ENCODE measurements at regions not wholly inside any gene's neighbourhood (a gene's known extent, or its start where the extent isn't known, plus 50 kb on each side); places are given as distances from the start of the nearest gene placed in this dataset.

DNA sequence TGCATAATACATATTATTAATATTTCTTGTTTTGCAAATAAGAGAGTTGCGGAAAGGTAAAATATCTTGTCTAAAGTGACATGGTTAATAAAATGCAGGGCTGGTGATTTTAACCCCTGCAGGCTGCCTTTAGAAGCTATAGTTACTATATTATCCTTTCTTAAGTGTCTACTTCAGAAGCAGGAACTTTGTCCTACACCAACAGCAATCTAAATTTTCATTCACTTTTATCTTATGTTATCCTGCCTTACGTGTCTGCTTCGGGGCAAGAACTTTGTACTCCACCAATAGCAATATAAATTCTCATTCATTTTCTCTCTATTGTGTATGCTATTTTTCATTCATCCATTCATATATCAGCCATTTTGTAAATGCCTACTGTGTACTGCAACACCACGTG, 719.5 kb downstream of the TLR4 start:
- H3K9ac ChIP-seq (ENCODE audit: extremely low read depth, low read length, poor library complexity, severe bottlenecking), result no peak overlapping the region
- H3K27ac Mint-ChIP-seq, result no peak overlapping the region
- H3K27ac ChIP-seq (ENCODE audit: low read depth, low read length), result no peak overlapping the region
- 82 to 89% methylated on average over 2 to 3 of the region's 4 CpGs for WGBS, 2 experiments (ENCODE audit: insufficient coverage in 1 of 2, insufficient read length in 1 of 2)
- no peaks in the 10 kb centered on the region for H3K9me3 Mint-ChIP-seq
- H3K4me3 ChIP-seq (ENCODE audit: low read length), result no peak overlapping the region
- TF ChIP-seq CTCF (conservative IDR thresholded peaks at IDR 0.05), result no peak
- no peaks in the 10 kb centered on the region for H3K4me1 Mint-ChIP-seq
- no peaks in the 10 kb centered on the region for H3K36me3 Mint-ChIP-seq (ENCODE audit: low read depth)
- no peaks in the 10 kb centered on the region for H3K27me3 ChIP-seq (ENCODE audit: control insufficient read depth, insufficient read depth, low read length, poor library complexity, severe bottlenecking)
- no peaks in the 10 kb centered on the region for H3K27me3 Mint-ChIP-seq (ENCODE audit: insufficient read depth)
- H3K36me3 ChIP-seq (ENCODE audit: control insufficient read depth, insufficient read depth, low read length), result no peaks in the 10 kb centered on the region
- H3K9me3 ChIP-seq (ENCODE audit: control insufficient read depth, low read length), result no peaks in the 10 kb centered on the region
- DNase-seq, result no peak
- H3K4me3 Mint-ChIP-seq, result no peak overlapping the region
- no peaks in the 10 kb centered on the region for H3K4me1 ChIP-seq (ENCODE audit: control insufficient read depth, insufficient read depth, low read length)

GRCh38 chr9:118426772-118427171, 722.6 kb downstream of the TLR4 start:
- no peak for DNase-seq
- no peak for TF ChIP-seq CTCF (conservative IDR thresholded peaks at IDR 0.05)

DNA sequence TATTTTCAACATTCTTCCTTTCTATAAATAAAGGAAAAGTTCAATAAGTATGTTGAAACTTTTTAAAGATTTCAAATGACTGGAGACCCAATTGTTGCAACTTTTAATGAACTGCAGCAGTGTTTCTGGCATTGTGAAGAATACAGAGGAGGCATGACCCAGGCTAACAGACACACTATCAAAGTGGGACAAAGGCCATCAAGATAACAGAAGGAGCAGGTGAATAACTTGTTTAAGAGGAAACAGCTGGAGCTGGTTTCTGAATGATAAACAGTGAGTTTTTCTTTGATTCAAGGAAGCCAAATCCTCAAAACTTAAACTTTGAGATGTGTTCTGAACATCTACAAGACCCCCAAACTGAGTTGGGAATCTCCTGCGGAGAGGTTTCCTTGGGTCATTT, 734.6 kb downstream of the TLR4 start:
- no peak for DNase-seq
- H3K9me3 ChIP-seq (ENCODE audit: control insufficient read depth, low read length), result no peaks in the 10 kb centered on the region
- H3K4me3 Mint-ChIP-seq, result no peak overlapping the region
- H3K27ac Mint-ChIP-seq, result no peak overlapping the region
- no peak for TF ChIP-seq CTCF (conservative IDR thresholded peaks at IDR 0.05)
- H3K9me3 Mint-ChIP-seq, result no peaks in the 10 kb centered on the region
- H3K27me3 ChIP-seq (ENCODE audit: control insufficient read depth, insufficient read depth, low read length, poor library complexity, severe bottlenecking), result peaks cover 25% of the 10 kb centered on the region
- H3K27me3 Mint-ChIP-seq (ENCODE audit: insufficient read depth), result peaks cover 3% of the 10 kb centered on the region
- H3K27ac ChIP-seq (ENCODE audit: low read depth, low read length), result no peak overlapping the region
- H3K4me3 ChIP-seq (ENCODE audit: low read length), result no peak overlapping the region
- H3K4me1 Mint-ChIP-seq, result peaks cover 16% of the 10 kb centered on the region
- no peaks in the 10 kb centered on the region for H3K4me1 ChIP-seq (ENCODE audit: control insufficient read depth, insufficient read depth, low read length)
- no peak overlapping the region for H3K9ac ChIP-seq (ENCODE audit: extremely low read depth, low read length, poor library complexity, severe bottlenecking)
- H3K36me3 ChIP-seq (ENCODE audit: control insufficient read depth, insufficient read depth, low read length), result no peaks in the 10 kb centered on the region
- no peaks in the 10 kb centered on the region for H3K36me3 Mint-ChIP-seq (ENCODE audit: low read depth)
- 80 to 89% methylated on average over 1 of the region's 1 CpG for WGBS, 2 experiments (ENCODE audit: insufficient coverage in 1 of 2, insufficient read length in 1 of 2)

More at GRCh38 chr9:118426772-118427171, 722.6 kb downstream of the TLR4 start:
- Mint-ChIP-seq H3K36me3 (ENCODE audit: low read depth) (no peaks in the 10 kb centered on the region), H3K27me3 (ENCODE audit: insufficient read depth) (no peaks in the 10 kb centered on the region), H3K4me1 (no peaks in the 10 kb centered on the region), H3K27ac (no peak overlapping the region), H3K4me3 (no peak overlapping the region), H3K9me3 (no peaks in the 10 kb centered on the region)
- 100% methylated on average over 1 of the region's 1 CpG; no CpG with 5 or more reads in 1 of the 2 experiments for WGBS, 2 experiments (ENCODE audit: insufficient coverage in 1 of 2, insufficient read length in 1 of 2)
- Histone ChIP-seq H3K4me1 (ENCODE audit: control insufficient read depth, insufficient read depth, low read length) (no peaks in the 10 kb centered on the region), H3K9ac (ENCODE audit: extremely low read depth, low read length, poor library complexity, severe bottlenecking) (no peak overlapping the region), H3K36me3 (ENCODE audit: control insufficient read depth, insufficient read depth, low read length) (no peaks in the 10 kb centered on the region), H3K4me3 (ENCODE audit: low read length) (no peak overlapping the region), H3K9me3 (ENCODE audit: control insufficient read depth, low read length) (no peaks in the 10 kb centered on the region), H3K27me3 (ENCODE audit: control insufficient read depth, insufficient read depth, low read length, poor library complexity, severe bottlenecking) (no peaks in the 10 kb centered on the region), H3K27ac (ENCODE audit: low read depth, low read length) (no peak overlapping the region)

Measured in endodermal cell (in vitro differentiated cells).